DOHH2 (cell line): ENCODE measurements at regions not wholly inside any gene's neighbourhood (a gene's known extent, or its start where the extent isn't known, plus 50 kb on each side); places are given as distances from the start of the nearest gene placed in this dataset.
"Not testable (repeated sequence)": the region's sequence is repeated elsewhere in the genome, so short reads cannot be mapped to it uniquely, and the experiment has no call there.

Experiments used
- CTCF ChIP-seq: fragments of 200-600 bp; sonication (generic); IDR thresholded peaks from one replicate; pipeline ENCODE4 v1.5.1; 2014; ENCODE audit warnings: antibody characterized with exemption, mild to moderate bottlenecking, low read depth, low read length; ENCODE audit not compliant: poor library complexity, severe bottlenecking
- EZH2phosphoT487 ChIP-seq: fragments of 200-600 bp; sonication (generic); IDR thresholded peaks from 2 replicates; pipeline ENCODE4 v1.6.1; 2017; ENCODE audit warnings: borderline replicate concordance, mild to moderate bottlenecking, antibody characterized with exemption, low read length, moderate library complexity, mixed read lengths

- TF ChIP-seq CTCF, EZH2phosphoT487: not testable (repeated sequence)
Measured at GRCh38 chr17:20698463-20699206, 119.1 kb downstream of the CDRT15L2 start.
